ENCODE measurements at regions not wholly inside any gene's neighbourhood (a gene's known extent, or its start where the extent isn't known, plus 50 kb on each side); places are given as distances from the start of the nearest gene placed in this dataset.

GRCh38 chr21:25254491-25255174 lies 352.6 kb downstream of the MRPL39 start:
- H3K9me3 Mint-ChIP-seq: peaks cover 2% of the 10 kb centered on the region
- ATAC-seq: no peak
- H3K27me3 Mint-ChIP-seq: no peaks in the 10 kb centered on the region
- H3K4me1 Mint-ChIP-seq: no peaks in the 10 kb centered on the region
- peaks cover 6% of the 10 kb centered on the region for H3K36me3 Mint-ChIP-seq
- H3K4me3 Mint-ChIP-seq: no peak overlapping the region
- no peak overlapping the region for H3K27ac Mint-ChIP-seq

GRCh38 chr21:25246546-25246945 lies 360.7 kb downstream of the MRPL39 start:
- Mint-ChIP-seq H3K4me3 (no peak overlapping the region), H3K27me3 (no peaks in the 10 kb centered on the region), H3K4me1 (peaks cover 6% of the 10 kb centered on the region), H3K9me3 (peaks cover 3% of the 10 kb centered on the region), H3K27ac (no peak overlapping the region), H3K36me3 (peaks cover 25% of the 10 kb centered on the region)
- ATAC-seq: no peak

- Mint-ChIP-seq H3K27ac (no peak overlapping the region), H3K27me3 (no peaks in the 10 kb centered on the region), H3K9me3 (peaks cover 8% of the 10 kb centered on the region), H3K4me3 (no peak overlapping the region), H3K36me3 (peaks cover 27% of the 10 kb centered on the region), H3K4me1 (peaks cover 17% of the 10 kb centered on the region)
- no peak for ATAC-seq
Measured at GRCh38 chr21:25244735-25245134, 362.5 kb downstream of the MRPL39 start.

- peaks cover 33% of the 10 kb centered on the region for H3K36me3 Mint-ChIP-seq
- no peaks in the 10 kb centered on the region for H3K27me3 Mint-ChIP-seq
- H3K27ac Mint-ChIP-seq: no peak overlapping the region
- H3K4me1 Mint-ChIP-seq: peaks cover 21% of the 10 kb centered on the region
- no peak for ATAC-seq
- no peak overlapping the region for H3K4me3 Mint-ChIP-seq
- peaks cover 12% of the 10 kb centered on the region for H3K9me3 Mint-ChIP-seq
Measured at GRCh38 chr21:25243808-25244207, 363.5 kb downstream of the MRPL39 start.

- Mint-ChIP-seq H3K9me3 (peaks cover 30% of the 10 kb centered on the region), H3K4me1 (peaks cover 23% of the 10 kb centered on the region), H3K36me3 (peaks cover 61% of the 10 kb centered on the region), H3K27me3 (no peaks in the 10 kb centered on the region), H3K27ac (no peak overlapping the region), H3K4me3 (no peak overlapping the region)
- ATAC-seq: peak; percentile 31
Measured at GRCh38 chr21:25240974-25241373, 366.3 kb downstream of the MRPL39 start.

GRCh38 chr21:25234857-25235801 lies 372.2 kb downstream of the MRPL39 start:
- peaks cover 27% of the 10 kb centered on the region for H3K9me3 Mint-ChIP-seq
- H3K27me3 Mint-ChIP-seq: no peaks in the 10 kb centered on the region
- peak overlapping the region; percentile 5 for H3K27ac Mint-ChIP-seq
- peaks cover 14% of the 10 kb centered on the region for H3K4me1 Mint-ChIP-seq
- peaks cover 42% of the 10 kb centered on the region for H3K36me3 Mint-ChIP-seq
- ATAC-seq: peak; percentile 73
- no peak overlapping the region for H3K4me3 Mint-ChIP-seq

GRCh38 chr21:25220954-25221353 lies 386.3 kb downstream of the MRPL39 start:
- no peak overlapping the region for H3K4me3 Mint-ChIP-seq
- ATAC-seq: no peak
- peaks cover 11% of the 10 kb centered on the region for H3K4me1 Mint-ChIP-seq
- H3K27ac Mint-ChIP-seq: no peak overlapping the region
- H3K36me3 Mint-ChIP-seq: peaks cover 41% of the 10 kb centered on the region
- H3K27me3 Mint-ChIP-seq: no peaks in the 10 kb centered on the region
- peaks cover 18% of the 10 kb centered on the region for H3K9me3 Mint-ChIP-seq

- no peak for ATAC-seq
- H3K27me3 Mint-ChIP-seq: no peaks in the 10 kb centered on the region
- peaks cover 18% of the 10 kb centered on the region for H3K9me3 Mint-ChIP-seq
- H3K27ac Mint-ChIP-seq: no peak overlapping the region
- peaks cover 19% of the 10 kb centered on the region for H3K4me1 Mint-ChIP-seq
- H3K36me3 Mint-ChIP-seq: peaks cover 41% of the 10 kb centered on the region
- no peak overlapping the region for H3K4me3 Mint-ChIP-seq
Measured at GRCh38 chr21:25220169-25220568, 387.1 kb downstream of the MRPL39 start.

- no peaks in the 10 kb centered on the region for H3K27me3 Mint-ChIP-seq
- peak; percentile 97 for ATAC-seq
- H3K9me3 Mint-ChIP-seq: peaks cover 6% of the 10 kb centered on the region
- peak overlapping the region; percentile 77 for H3K27ac Mint-ChIP-seq
- peaks cover 24% of the 10 kb centered on the region for H3K4me1 Mint-ChIP-seq
- peak overlapping the region; percentile 37 for H3K4me3 Mint-ChIP-seq
- H3K36me3 Mint-ChIP-seq: peaks cover 25% of the 10 kb centered on the region
Measured at GRCh38 chr21:25215698-25216384, 391.4 kb downstream of the MRPL39 start.

GRCh38 chr21:25214676-25215075 lies 392.6 kb downstream of the MRPL39 start:
- Mint-ChIP-seq H3K27me3 (no peaks in the 10 kb centered on the region), H3K9me3 (peaks cover 3% of the 10 kb centered on the region), H3K4me3 (no peak overlapping the region), H3K27ac (peak overlapping the region; percentile 52), H3K36me3 (peaks cover 17% of the 10 kb centered on the region), H3K4me1 (peaks cover 24% of the 10 kb centered on the region)
- no peak for ATAC-seq

- peaks cover 7% of the 10 kb centered on the region for H3K36me3 Mint-ChIP-seq
- H3K4me1 Mint-ChIP-seq: peaks cover 6% of the 10 kb centered on the region
- no peak overlapping the region for H3K27ac Mint-ChIP-seq
- no peak overlapping the region for H3K4me3 Mint-ChIP-seq
- H3K27me3 Mint-ChIP-seq: no peaks in the 10 kb centered on the region
- no peak for ATAC-seq
- peaks cover 7% of the 10 kb centered on the region for H3K9me3 Mint-ChIP-seq
Measured at GRCh38 chr21:25199944-25200343, 407.3 kb downstream of the MRPL39 start.

- H3K9me3 Mint-ChIP-seq: peaks cover 2% of the 10 kb centered on the region
- peaks cover 43% of the 10 kb centered on the region for H3K4me1 Mint-ChIP-seq
- no peaks in the 10 kb centered on the region for H3K27me3 Mint-ChIP-seq
- H3K4me3 Mint-ChIP-seq: no peak overlapping the region
- peak; percentile 57 for ATAC-seq
- H3K27ac Mint-ChIP-seq: peak overlapping the region; percentile 71
- H3K36me3 Mint-ChIP-seq: peaks cover 5% of the 10 kb centered on the region
Measured at GRCh38 chr21:25191141-25191540, 416.1 kb downstream of the MRPL39 start.

- H3K27me3 Mint-ChIP-seq: no peaks in the 10 kb centered on the region
- no peaks in the 10 kb centered on the region for H3K36me3 Mint-ChIP-seq
- ATAC-seq: no peak
- H3K9me3 Mint-ChIP-seq: peaks cover 2% of the 10 kb centered on the region
- H3K4me3 Mint-ChIP-seq: no peak overlapping the region
- H3K4me1 Mint-ChIP-seq: peaks cover 53% of the 10 kb centered on the region
- peak overlapping the region; percentile 71 for H3K27ac Mint-ChIP-seq
Measured at GRCh38 chr21:25189497-25189896, 417.8 kb downstream of the MRPL39 start.

GRCh38 chr21:25188677-25189079 lies 418.6 kb downstream of the MRPL39 start:
- Mint-ChIP-seq H3K9me3 (peaks cover 2% of the 10 kb centered on the region), H3K27ac (peak overlapping the region; percentile 95), H3K4me1 (peaks cover 53% of the 10 kb centered on the region), H3K4me3 (no peak overlapping the region), H3K27me3 (no peaks in the 10 kb centered on the region), H3K36me3 (no peaks in the 10 kb centered on the region)
- ATAC-seq: peak; percentile 94

GRCh38 chr21:25186273-25186672 lies 421.0 kb downstream of the MRPL39 start:
- no peaks in the 10 kb centered on the region for H3K27me3 Mint-ChIP-seq
- H3K36me3 Mint-ChIP-seq: no peaks in the 10 kb centered on the region
- ATAC-seq: peak; percentile 24
- H3K4me1 Mint-ChIP-seq: peaks cover 54% of the 10 kb centered on the region
- H3K9me3 Mint-ChIP-seq: no peaks in the 10 kb centered on the region
- H3K4me3 Mint-ChIP-seq: no peak overlapping the region
- H3K27ac Mint-ChIP-seq: peak overlapping the region; percentile 73
